Hematopoietic multipotent progenitor cell (in vitro differentiated cells): ENCODE measurements at regions not wholly inside any gene's neighbourhood (a gene's known extent, or its start where the extent isn't known, plus 50 kb on each side); places are given as distances from the start of the nearest gene placed in this dataset.

ENCODE experiments used
- DNase-seq, 3 donors: peaks; one replicate each; pipeline ENCODE4 v3.0.0-alpha.2; 2011 to 2015; ENCODE audit warnings: low read depth in 2 of 3, low spot score in 2 of 3

- no peak for DNase-seq
Observed at GRCh38 chr2:200131307-200131706, 175.2 kb upstream of the SPATS2L start.

- DNase-seq = no peak
Observed at GRCh38 chr2:200135082-200135481, 171.4 kb upstream of the SPATS2L start.

- no peak for DNase-seq
Observed at GRCh38 chr2:200136655-200137054, 169.8 kb upstream of the SPATS2L start.

GRCh38 chr2:200137271-200137670, 169.2 kb upstream of the SPATS2L start:
- no peak for DNase-seq

- no peak for DNase-seq
Observed at GRCh38 chr2:200137691-200138090, 168.8 kb upstream of the SPATS2L start.

- DNase-seq = no peak
Observed at GRCh38 chr2:200138391-200139124, 167.9 kb upstream of the SPATS2L start.

GRCh38 chr2:200144571-200144970, 161.9 kb upstream of the SPATS2L start:
- no peak for DNase-seq

- no peak for DNase-seq
Observed at GRCh38 chr2:200146501-200146900, 160.0 kb upstream of the SPATS2L start.

- DNase-seq = no peak
Observed at GRCh38 chr2:200147371-200147770, 159.1 kb upstream of the SPATS2L start.

GRCh38 chr2:200148366-200148765, 158.1 kb upstream of the SPATS2L start:
- no peak for DNase-seq

- DNase-seq = no peak
Observed at GRCh38 chr2:200150411-200151086, 155.9 kb upstream of the SPATS2L start.

- no peak for DNase-seq
Observed at GRCh38 chr2:200155652-200156051, 150.8 kb upstream of the SPATS2L start.

GRCh38 chr2:200156166-200156835, 150.2 kb upstream of the SPATS2L start:
- no peak for DNase-seq

- no peak for DNase-seq
Observed at GRCh38 chr2:200158647-200159356, 147.7 kb upstream of the SPATS2L start.

GRCh38 chr2:200159357-200159707, 147.2 kb upstream of the SPATS2L start:
- DNase-seq = no peak

- no peak for DNase-seq
Observed at GRCh38 chr2:200159829-200160781, 146.4 kb upstream of the SPATS2L start.

- DNase-seq = no peak
Observed at GRCh38 chr2:200161458-200161857, 145.0 kb upstream of the SPATS2L start.

GRCh38 chr2:200165687-200166086, 140.8 kb upstream of the SPATS2L start:
- no peak for DNase-seq

GRCh38 chr2:200168641-200169555, 137.6 kb upstream of the SPATS2L start:
- no peak for DNase-seq
